Gastrocnemius medialis (tissue), 4 donors: ENCODE measurements at regions not wholly inside any gene's neighbourhood (a gene's known extent, or its start where the extent isn't known, plus 50 kb on each side); places are given as distances from the start of the nearest gene placed in this dataset.

Experiments
- ATAC-seq, 2 donors: fragments of 150-250 bp; one replicate each; pipeline ENCODE4 v1.9.1; 2016
- DNase-seq, 2 donors: peaks; one replicate each; pipeline ENCODE4 v3.0.0-alpha.2; 2019
- H3K27ac ChIP-seq, 4 donors: fragments of 200-600 bp; sonication (generic); 1 replicate in 1 of 4; 2 replicates in 3 of 4; pipeline ENCODE4 v1.5.1; 2016 to 2018; ENCODE audit warnings: mild to moderate bottlenecking in 2 of 4, moderate library complexity in 1 of 4
- H3K27me3 ChIP-seq, 3 donors: fragments of 200-600 bp; sonication (generic) in 2 of 3; 1 replicate in 1 of 3; 2 replicates in 2 of 3; pipeline versions ENCODE4 v1.5.1 to v1.6.0; 2016 to 2019; ENCODE audit warnings: mild to moderate bottlenecking in 1 of 3, moderate library complexity in 1 of 3
- H3K36me3 ChIP-seq, 2 donors: fragments of 200-600 bp; sonication (generic) in 1 of 2; one replicate each; pipeline ENCODE4 v1.5.1; 2017 to 2018
- H3K4me1 ChIP-seq, 2 donors: fragments of 200-600 bp; sonication (generic) in 1 of 2; one replicate each; pipeline ENCODE4 v1.5.1; 2016 to 2017; ENCODE audit warnings: mild to moderate bottlenecking in 2 of 2
- H3K4me3 ChIP-seq, 4 donors: fragments of 200-600 bp; sonication (generic) in 3 of 4; 1 replicate in 1 of 4; 2 replicates in 3 of 4; pipeline ENCODE4 v1.5.1; 2016 to 2019; ENCODE audit warnings: mild to moderate bottlenecking in 2 of 4
- H3K9me3 ChIP-seq, 3 donors: fragments of 200-600 bp; sonication (generic) in 2 of 3; 1 replicate in 1 of 3; 2 replicates in 2 of 3; pipeline ENCODE4 v1.5.1; 2016 to 2019
- CTCF ChIP-seq, 5 experiments: fragments of 450-650 bp in 3 of 5; fragments of 200-600 bp in 2 of 5; sonication (generic) in 2 of 5; IDR thresholded peaks in 4 of 5; conservative IDR thresholded peaks in 1 of 5; 1 replicate in 4 of 5; 2 replicates in 1 of 5; pipeline ENCODE4 v1.5.1; 2016 to 2019; ENCODE audit warnings: antibody characterized with exemption in 5 of 5, mild to moderate bottlenecking in 3 of 5, moderate library complexity in 3 of 5
- POLR2A ChIP-seq, 2 donors: fragments of 450-650 bp; IDR thresholded peaks; one replicate each; pipeline ENCODE4 v1.6.1; 2017; ENCODE audit warnings: antibody characterized with exemption in 2 of 2, mild to moderate bottlenecking in 2 of 2, moderate library complexity in 2 of 2
- in situ Hi-C, 4 donors: fragments of 200-750 bp; cut with MboI; loops; one replicate each; pipeline versions ENCODE4 v1.15.0 to v1.8.0; 2017; ENCODE audit warnings: low sequenced_read_pairs in 4 of 4
- intact Hi-C: fragments of 100-400 bp; cut with DNase I; formaldehyde crosslinking; loops from one replicate; pipeline ENCODE4 v1.15.1; 2023; ENCODE audit warnings: low total_unique reads

DNA sequence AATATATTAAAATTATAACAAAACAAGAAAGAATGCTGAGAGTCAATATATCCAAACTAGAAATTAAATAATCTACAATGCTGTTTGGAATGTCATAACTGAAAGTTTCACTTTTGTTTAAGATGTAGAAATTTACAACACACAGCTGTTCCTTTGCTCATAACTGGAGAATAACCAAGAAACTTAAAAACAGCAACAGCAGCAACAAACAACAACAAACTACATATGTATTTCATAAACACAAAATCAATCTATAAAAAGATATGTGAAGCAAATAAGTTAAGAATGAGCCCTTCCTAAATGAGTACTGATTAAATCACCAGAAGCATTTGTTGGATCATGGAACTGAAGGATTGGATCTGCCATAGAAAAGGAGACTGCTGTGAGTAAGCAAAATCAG is 456.5 kb upstream of the ZNF804A start:
- no peaks in the 10 kb centered on the region for H3K27me3 ChIP-seq
- H3K9me3 ChIP-seq: no peaks in the 10 kb centered on the region
- DNase-seq: no peak
- ATAC-seq: no peak
- TF ChIP-seq CTCF (IDR thresholded peaks at IDR 0.05 in 4 of 5, conservative IDR thresholded peaks at IDR 0.05 in 1 of 5) (no peak), POLR2A (IDR thresholded peaks at IDR 0.05) (no peak)
- in situ Hi-C loops: no loop called here
- no peaks in the 10 kb centered on the region for H3K4me1 ChIP-seq
- no peaks in the 10 kb centered on the region for H3K36me3 ChIP-seq
- H3K4me3 ChIP-seq: no peak overlapping the region
- intact Hi-C loops: no loop called here
- H3K27ac ChIP-seq: no peak overlapping the region

GRCh38 chr2:184154438-184154837 is 443.9 kb upstream of the ZNF804A start:
- H3K9me3 ChIP-seq: no peaks in the 10 kb centered on the region
- intact Hi-C loops: no loop called here
- ATAC-seq (no peak), DNase-seq (no peak)
- H3K27ac ChIP-seq: no peak overlapping the region
- no peak for TF ChIP-seq POLR2A (IDR thresholded peaks at IDR 0.05)
- TF ChIP-seq CTCF (IDR thresholded peaks at IDR 0.05 in 4 of 5, conservative IDR thresholded peaks at IDR 0.05 in 1 of 5): no peak
- H3K4me3 ChIP-seq: no peak overlapping the region
- no peaks in the 10 kb centered on the region for H3K27me3 ChIP-seq
- in situ Hi-C loops: no loop called here
- no peaks in the 10 kb centered on the region for H3K4me1 ChIP-seq
- H3K36me3 ChIP-seq: no peaks in the 10 kb centered on the region

GRCh38 chr2:184155791-184156190 is 442.5 kb upstream of the ZNF804A start:
- H3K27ac ChIP-seq: no peak overlapping the region
- in situ Hi-C loops: no loop called here
- intact Hi-C loops: no loop called here

GRCh38 chr2:184157141-184157540 is 441.2 kb upstream of the ZNF804A start:
- ATAC-seq: no peak
- no peak overlapping the region for H3K27ac ChIP-seq

More at GRCh38 chr2:184155791-184156190, 442.5 kb upstream of the ZNF804A start:
- Histone ChIP-seq H3K27me3 (no peaks in the 10 kb centered on the region), H3K4me1 (no peaks in the 10 kb centered on the region), H3K9me3 (no peaks in the 10 kb centered on the region), H3K4me3 (no peak overlapping the region), H3K36me3 (no peaks in the 10 kb centered on the region)
- no peak for TF ChIP-seq POLR2A (IDR thresholded peaks at IDR 0.05)
- TF ChIP-seq CTCF (IDR thresholded peaks at IDR 0.05 in 4 of 5, conservative IDR thresholded peaks at IDR 0.05 in 1 of 5): no peak
- ATAC-seq: no peak
- DNase-seq: no peak

More at GRCh38 chr2:184157141-184157540, 441.2 kb upstream of the ZNF804A start:
- in situ Hi-C loops: no loop called here
- no peak for DNase-seq
- Histone ChIP-seq H3K9me3 (no peaks in the 10 kb centered on the region), H3K4me1 (no peaks in the 10 kb centered on the region), H3K4me3 (no peak overlapping the region), H3K36me3 (no peaks in the 10 kb centered on the region), H3K27me3 (no peaks in the 10 kb centered on the region)
- TF ChIP-seq POLR2A (IDR thresholded peaks at IDR 0.05) (no peak), CTCF (IDR thresholded peaks at IDR 0.05 in 4 of 5, conservative IDR thresholded peaks at IDR 0.05 in 1 of 5) (no peak)
- intact Hi-C loops: no loop called here
